ENCODE measurements at regions not wholly inside any gene's neighbourhood (a gene's known extent, or its start where the extent isn't known, plus 50 kb on each side); places are given as distances from the start of the nearest gene placed in this dataset.
"Not testable (repeated sequence)": the region's sequence is repeated elsewhere in the genome, so short reads cannot be mapped to it uniquely, and the experiment has no call there.

GRCh38 chr3:5692446-5692845 lies 504.9 kb downstream of the EDEM1 start:
- DNase-seq (ENCODE audit: low spot score) = no peak

DNA sequence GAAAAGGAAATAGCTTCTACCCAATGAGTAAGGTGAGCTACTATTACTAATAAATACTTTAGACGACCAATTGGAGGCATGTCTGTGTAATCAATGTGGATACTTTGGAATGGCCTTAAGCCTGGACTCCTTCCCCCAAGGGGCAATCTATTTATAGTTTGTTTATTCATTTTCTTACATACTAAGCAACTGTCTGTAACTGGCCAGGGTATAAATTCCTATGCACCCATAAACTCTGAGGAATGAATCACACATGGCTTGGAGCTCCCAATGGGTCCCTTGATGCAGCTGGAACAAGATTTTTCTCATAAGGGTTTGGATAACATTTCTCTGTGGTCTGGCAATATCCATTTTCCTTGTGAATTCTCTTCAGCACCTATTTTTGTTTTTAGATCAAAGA lies 506.8 kb downstream of the EDEM1 start:
- DNase-seq (ENCODE audit: low spot score) = no peak

- DNase-seq (ENCODE audit: low spot score) = no peak
Observed at GRCh38 chr3:5698851-5699250, 511.3 kb downstream of the EDEM1 start.

DNA sequence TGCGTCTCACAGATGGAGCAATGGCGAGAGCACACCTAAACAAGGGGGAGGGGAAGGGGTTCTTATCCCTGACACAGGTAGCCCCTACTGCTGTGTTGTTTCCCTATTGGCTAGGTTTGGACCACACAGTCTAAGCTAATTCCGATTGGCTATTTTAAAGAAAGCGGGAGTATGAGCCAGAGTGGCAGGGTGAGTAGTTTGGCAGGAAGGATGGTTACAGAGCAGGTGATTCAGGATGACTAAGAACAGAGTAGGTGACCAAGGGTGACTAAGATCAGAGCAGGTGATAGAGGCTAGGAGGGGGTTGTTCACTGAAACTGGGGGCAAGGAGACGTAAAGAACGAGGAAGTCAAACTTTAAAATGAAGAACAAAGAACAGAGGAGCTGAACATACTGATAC lies 511.8 kb downstream of the EDEM1 start:
- no peak for DNase-seq (ENCODE audit: low spot score)

GRCh38 chr3:5699811-5700210 lies 512.3 kb downstream of the EDEM1 start:
- DNase-seq (ENCODE audit: low spot score) = no peak

DNA sequence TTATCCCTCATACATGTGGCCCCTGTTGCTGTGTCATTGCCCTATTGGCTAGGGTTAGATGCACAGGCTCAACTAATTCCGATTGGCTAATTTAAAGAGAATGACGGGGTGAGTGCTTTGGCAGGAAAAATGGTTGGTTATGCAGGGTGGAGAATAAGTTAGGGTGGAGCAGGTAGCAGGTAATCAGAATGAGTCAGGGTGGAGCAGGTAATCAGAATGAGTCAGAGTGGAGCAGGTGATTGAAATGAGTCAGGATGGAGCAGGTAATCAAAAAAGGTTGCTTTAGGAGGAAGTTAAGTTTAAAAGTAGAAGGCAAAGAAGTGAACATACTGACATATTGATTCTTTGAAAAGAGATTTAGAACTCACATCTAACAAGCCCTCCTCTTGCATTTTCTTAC lies 513.5 kb downstream of the EDEM1 start:
- not testable (repeated sequence) for DNase-seq (ENCODE audit: low spot score)

GRCh38 chr3:5707794-5708193 lies 520.3 kb downstream of the EDEM1 start:
- no peak for DNase-seq (ENCODE audit: low spot score)

- no peak for DNase-seq (ENCODE audit: low spot score)
Observed at GRCh38 chr3:5709714-5710113, 522.2 kb downstream of the EDEM1 start.

DNA sequence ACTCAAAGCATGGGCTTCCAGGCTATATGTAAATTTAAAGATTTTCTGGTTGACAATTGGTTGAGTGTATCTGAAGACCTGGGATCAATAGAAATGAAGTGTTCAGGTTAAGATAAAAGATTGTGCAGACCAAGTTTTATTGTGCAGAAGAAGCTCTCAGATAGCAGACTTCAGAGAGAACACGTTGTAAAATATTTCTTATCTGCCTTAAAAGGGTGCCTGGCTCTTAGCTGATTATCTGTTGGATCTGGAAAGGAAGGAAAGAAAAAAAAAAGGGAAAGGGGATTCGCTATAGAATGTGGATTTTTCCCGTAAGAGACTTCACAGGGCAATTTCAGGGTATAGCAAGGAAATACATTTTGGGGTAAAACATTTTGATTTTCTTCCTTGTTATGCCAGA lies 523.2 kb downstream of the EDEM1 start:
- no peak for DNase-seq (ENCODE audit: low spot score)

DNA sequence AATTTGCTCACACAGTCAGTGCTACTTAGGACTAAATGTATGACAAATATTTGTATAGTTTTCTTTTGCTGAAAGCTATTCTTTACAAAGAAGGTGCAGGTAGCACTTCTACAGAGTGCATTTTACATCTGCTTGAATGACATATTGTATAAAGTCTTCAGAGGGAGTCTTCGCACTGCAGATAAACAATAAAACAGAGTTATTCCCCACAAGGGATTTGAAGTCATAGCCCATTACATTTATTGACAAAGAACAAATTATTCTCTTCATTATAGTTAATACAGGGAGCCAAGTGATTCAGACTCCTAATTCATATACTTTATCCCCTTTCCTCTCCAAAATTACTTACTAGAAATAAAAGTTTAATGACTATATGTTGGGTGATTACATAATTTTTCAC lies 529.7 kb downstream of the EDEM1 start:
- DNase-seq (ENCODE audit: low spot score) = no peak

GRCh38 chr3:5719668-5720067 lies 532.2 kb downstream of the EDEM1 start:
- DNase-seq (ENCODE audit: low spot score) = not testable (repeated sequence)

- no peak for DNase-seq (ENCODE audit: low spot score)
Observed at GRCh38 chr3:5725801-5726200, 538.3 kb downstream of the EDEM1 start.

DNA sequence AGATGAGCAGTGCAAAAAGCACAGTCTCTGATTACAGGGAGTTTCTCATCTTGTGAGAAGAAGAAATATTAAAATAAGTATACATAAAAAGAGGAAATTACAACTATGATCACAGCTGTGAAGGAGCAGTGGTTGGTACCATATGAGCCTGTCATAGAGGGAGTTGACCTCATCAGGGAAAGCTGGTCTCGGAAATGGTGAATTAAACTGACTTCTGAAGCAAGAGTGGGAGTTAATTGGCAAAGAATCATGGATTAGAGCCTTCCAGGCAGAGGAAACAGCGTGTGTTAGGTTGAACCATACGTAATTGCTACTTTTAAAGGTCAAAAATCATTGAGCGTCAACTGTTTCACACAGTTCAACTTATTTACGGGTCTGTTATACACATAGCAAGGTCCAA lies 539.1 kb downstream of the EDEM1 start:
- no peak for DNase-seq (ENCODE audit: low spot score)

DNA sequence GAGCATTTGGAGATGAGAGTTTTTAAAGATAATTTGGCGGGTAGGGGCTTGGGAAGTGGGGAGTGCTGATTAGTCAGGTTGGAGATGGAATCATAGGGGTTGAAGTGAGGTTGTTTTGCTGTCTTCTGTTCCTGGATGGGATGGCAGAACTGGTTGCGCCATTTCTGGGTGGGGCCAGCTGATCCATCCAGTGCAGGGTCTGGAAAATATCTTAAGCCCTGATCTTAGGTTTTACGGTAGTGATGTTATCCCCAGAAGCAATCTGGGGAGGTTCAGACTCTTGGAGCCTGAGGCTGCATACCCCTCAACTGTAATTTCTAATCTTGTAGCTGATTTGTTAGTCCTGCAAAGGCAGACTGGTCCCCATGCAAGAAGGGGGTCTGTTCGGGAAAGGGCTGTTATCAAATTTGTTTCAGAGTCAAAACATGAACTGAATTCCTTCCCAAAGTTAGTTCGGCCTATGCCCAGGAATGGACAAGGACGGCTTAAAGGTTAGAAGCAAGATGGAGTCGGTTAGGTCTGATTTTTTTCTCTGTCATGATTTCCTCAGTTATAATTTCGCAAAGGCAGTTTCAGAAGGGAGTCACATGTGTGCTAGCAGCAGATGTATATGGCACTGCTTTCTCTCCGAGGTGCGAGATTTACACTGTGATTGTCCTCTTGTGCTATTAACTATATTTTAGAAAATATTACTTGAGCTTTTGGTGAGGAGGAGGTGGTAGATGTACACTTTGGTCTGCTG lies 540.4 kb downstream of the EDEM1 start:
- DNase-seq (ENCODE audit: low spot score) = no peak

DNA sequence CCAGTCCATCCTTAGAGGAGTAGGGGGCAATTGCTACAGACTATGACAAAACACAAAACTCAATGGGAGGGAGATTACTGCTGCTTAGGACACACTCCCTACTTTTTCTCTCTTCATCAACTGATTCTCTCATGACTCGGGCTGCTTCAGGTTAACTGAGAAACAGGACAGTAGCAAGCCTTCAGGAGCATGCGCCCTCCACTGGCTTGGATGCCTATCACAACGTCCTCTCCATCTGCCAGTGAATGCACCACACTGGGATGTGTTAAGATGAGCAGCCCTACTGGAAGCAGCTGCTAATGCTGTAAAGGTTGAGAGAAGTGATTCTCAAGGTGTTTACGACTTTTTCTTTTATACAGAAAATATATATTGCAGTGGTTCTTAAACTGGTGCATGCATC lies 542.3 kb downstream of the EDEM1 start:
- no peak for DNase-seq (ENCODE audit: low spot score)

DNA sequence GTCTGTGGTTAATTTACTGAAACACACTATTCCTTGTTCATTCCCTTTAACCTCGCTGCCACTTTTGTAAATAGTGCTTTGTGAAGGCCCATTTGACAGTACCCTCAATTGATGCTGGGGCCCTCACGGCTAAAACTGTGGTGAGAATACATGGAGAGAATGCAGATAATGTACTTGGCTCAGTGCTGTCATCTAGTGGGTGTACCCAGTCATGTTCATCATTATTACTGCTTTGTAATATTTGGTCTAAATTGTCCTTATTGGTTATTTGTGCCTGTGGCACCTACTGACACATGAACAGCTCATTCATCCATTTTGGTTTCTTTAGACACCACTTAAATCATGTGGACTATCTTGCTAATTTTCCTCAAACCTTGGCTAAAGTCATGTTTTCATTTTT lies 543.6 kb downstream of the EDEM1 start:
- DNase-seq (ENCODE audit: low spot score) = no peak

- no peak for DNase-seq (ENCODE audit: low spot score)
Observed at GRCh38 chr3:5732081-5732480, 544.6 kb downstream of the EDEM1 start.

DNA sequence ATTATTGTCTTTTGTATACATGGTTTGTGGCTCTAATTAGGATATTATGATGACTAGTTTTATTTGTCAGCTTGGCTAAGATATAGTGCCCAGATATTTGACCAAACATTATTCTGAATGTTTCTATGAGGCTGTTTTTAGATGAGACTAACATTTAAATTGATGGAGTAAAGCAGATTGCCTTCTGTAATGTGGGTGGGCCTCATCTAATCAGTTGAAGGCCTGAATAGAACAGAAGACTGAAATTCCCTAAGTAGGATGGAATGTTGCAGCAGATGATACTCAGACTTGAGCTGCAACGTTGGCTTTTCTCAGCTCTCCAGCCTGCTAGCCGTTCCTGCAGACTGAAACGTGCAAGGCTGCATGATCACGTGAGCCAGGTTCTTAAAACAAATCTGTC lies 546.5 kb downstream of the EDEM1 start:
- DNase-seq (ENCODE audit: low spot score) = no peak

DNA sequence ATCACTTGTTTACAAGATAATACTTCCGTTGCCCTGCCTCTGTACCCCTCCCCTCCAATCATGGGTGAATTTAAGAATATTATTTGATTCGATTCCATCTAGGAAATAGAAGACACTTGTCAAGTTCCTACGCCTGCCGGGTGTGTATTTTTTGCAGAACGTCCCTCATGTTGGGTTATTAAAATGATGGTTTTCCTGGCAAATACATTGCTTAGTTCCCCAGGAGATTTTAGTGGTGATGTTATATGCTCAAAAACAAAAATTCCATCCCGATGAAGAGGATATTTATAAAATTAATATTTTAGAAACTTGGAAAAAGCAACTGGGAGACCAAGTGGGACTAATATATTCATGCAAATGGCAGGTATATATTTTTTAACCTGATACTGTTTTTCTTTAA lies 548.4 kb downstream of the EDEM1 start:
- no peak for DNase-seq (ENCODE audit: low spot score)

DNA sequence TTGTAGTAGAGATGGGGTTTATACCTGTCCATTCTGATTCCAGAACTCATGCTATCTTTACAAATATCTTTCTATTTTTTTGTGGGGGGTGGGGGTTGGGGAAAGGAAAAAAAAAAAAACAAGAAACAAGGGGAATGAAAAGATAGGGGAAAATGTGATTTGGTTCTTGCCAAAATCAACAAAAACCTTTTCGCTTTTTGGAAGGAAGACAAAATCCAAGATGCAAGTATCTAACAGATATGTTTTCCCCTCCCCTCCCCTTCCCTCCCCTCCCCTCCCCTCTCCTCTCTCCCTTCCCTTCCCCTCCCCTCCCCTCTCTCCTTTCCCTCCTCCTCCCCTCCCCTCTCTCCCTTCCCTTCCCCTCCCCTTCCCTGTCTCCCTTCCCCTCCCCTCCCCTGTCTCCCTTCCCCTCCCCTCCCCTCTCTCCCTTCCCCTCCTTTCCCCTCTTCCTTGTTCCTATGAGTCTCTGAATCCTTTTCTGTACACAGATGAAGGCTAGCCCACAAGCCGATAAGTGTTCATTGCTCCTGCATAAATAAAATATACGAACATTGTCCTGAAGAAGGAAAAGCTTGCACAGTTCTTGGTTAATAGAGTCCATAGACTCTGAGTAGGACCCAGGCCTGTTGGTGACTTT lies 551.9 kb downstream of the EDEM1 start:
- DNase-seq (ENCODE audit: low spot score) = no peak

DNA sequence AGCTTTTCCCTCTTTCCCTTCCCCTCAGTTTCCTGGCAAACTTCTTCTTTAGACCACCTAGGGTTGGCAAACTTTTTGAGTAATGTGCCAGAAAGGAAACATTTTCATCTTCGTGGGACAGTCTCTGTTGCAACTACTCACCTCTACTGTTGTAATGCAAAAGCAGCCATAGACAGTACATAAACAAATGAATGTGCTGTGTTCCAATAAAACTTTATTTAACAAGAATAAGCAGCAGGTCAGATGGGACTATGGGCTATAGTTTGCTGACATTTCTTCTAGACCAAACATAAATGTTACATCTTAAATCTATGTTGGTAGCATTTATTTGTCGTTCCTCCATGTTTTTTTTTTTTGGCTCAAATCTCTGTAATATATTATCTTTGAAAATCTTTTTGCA lies 552.4 kb downstream of the EDEM1 start:
- DNase-seq (ENCODE audit: low spot score) = no peak

DNA sequence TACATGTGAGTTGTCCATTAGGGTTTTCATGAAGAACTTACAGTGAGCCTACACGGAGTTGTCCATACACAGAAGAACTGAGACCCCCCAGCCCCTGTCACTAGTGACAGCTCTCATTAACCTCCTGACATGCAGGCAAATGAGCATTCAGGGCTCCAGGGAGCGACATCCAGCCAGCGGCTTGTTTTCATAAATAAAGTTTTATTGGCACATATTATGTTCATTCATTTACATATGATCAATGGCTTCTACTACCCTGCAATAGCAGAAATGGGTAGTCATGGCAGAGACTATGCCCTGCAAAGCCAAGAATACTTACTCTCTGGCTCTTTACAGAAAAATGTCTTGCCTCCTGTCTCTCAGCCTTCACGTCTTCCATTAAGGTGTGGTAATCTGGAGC lies 553.5 kb downstream of the EDEM1 start:
- no peak for DNase-seq (ENCODE audit: low spot score)

DNA sequence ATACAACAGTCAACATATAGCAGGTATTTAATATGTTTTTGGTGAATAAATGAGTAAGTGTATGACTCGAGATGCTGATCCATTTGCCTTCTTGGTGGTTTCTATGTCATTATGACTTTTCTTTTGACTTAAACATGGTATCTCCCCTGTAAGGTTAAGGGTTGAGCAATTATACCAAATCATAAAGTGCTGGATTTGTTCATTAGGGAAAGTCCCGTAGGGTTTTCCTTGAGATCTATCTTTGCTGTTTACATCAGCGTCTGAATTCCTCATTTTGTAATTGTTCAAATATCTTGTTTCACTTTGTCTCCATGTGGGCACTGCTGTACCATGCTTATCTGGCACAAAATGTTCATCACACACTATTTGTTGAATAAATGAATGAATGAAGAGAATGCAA lies 562.6 kb downstream of the EDEM1 start:
- no peak for DNase-seq (ENCODE audit: low spot score)
